Medulla oblongata (tissue), 1 donor: ENCODE measurements at regions not wholly inside any gene's neighbourhood (a gene's known extent, or its start where the extent isn't known, plus 50 kb on each side); places are given as distances from the start of the nearest gene placed in this dataset.
A peak's percentile ranks its signal among the peaks of the same experiment; 100 is the strongest.

Experiments
- DNase-seq: peaks from one replicate; pipeline ENCODE4 v3.0.0-alpha.2; 2015; ENCODE audit errors: extremely low spot score

- no peak for DNase-seq
These were observed 802.7 kb downstream of the RNF144A start for GRCh38 chr2:7719876-7720275.

- DNase-seq = no peak
These were observed 804.3 kb downstream of the RNF144A start for GRCh38 chr2:7721413-7721995.

- DNase-seq = no peak
These were observed 805.1 kb downstream of the RNF144A start for GRCh38 chr2:7722212-7722910.

GRCh38 chr2:7724336-7724735, 807.1 kb downstream of the RNF144A start:
- no peak for DNase-seq

GRCh38 chr2:7725171-7725849, 808.1 kb downstream of the RNF144A start:
- peak; percentile 36 for DNase-seq

- DNase-seq = no peak
These were observed 808.6 kb downstream of the RNF144A start for GRCh38 chr2:7725850-7726242.

- no peak for DNase-seq
These were observed 809.8 kb downstream of the RNF144A start for GRCh38 chr2:7726989-7727388.

GRCh38 chr2:7728388-7728787, 811.2 kb downstream of the RNF144A start:
- DNase-seq = no peak

- DNase-seq = no peak
These were observed 813.2 kb downstream of the RNF144A start for GRCh38 chr2:7730449-7730848.

- DNase-seq = no peak
These were observed 813.8 kb downstream of the RNF144A start for GRCh38 chr2:7730990-7731389.

GRCh38 chr2:7732497-7732896, 815.3 kb downstream of the RNF144A start:
- no peak for DNase-seq

GRCh38 chr2:7736646-7737305, 819.6 kb downstream of the RNF144A start:
- no peak for DNase-seq

GRCh38 chr2:7738596-7738995, 821.4 kb downstream of the RNF144A start:
- DNase-seq = no peak

GRCh38 chr2:7740114-7740513, 822.9 kb downstream of the RNF144A start:
- no peak for DNase-seq

GRCh38 chr2:7742301-7742700, 825.1 kb downstream of the RNF144A start:
- DNase-seq = no peak

- DNase-seq = no peak
These were observed 827.6 kb downstream of the RNF144A start for GRCh38 chr2:7744827-7745226.

GRCh38 chr2:7745369-7745768, 828.2 kb downstream of the RNF144A start:
- DNase-seq = no peak

GRCh38 chr2:7748717-7749415, 831.7 kb downstream of the RNF144A start:
- DNase-seq = no peak

GRCh38 chr2:7749895-7750559, 832.8 kb downstream of the RNF144A start:
- no peak for DNase-seq

GRCh38 chr2:7752291-7752690, 835.1 kb downstream of the RNF144A start:
- no peak for DNase-seq

GRCh38 chr2:7753777-7754176, 836.6 kb downstream of the RNF144A start:
- no peak for DNase-seq
